ENCODE measurements at regions not wholly inside any gene's neighbourhood (a gene's known extent, or its start where the extent isn't known, plus 50 kb on each side); places are given as distances from the start of the nearest gene placed in this dataset.
"Not testable (repeated sequence)": the region's sequence is repeated elsewhere in the genome, so short reads cannot be mapped to it uniquely, and the experiment has no call there.

- no peak overlapping the region for H3K4me2 ChIP-seq
- H3K27ac ChIP-seq = no peak overlapping the region
- no peak overlapping the region for H3K4me3 ChIP-seq
- peaks cover 10% of the 10 kb centered on the region for H3K4me1 ChIP-seq
- no peak overlapping the region for H3K9ac ChIP-seq
- Mint-ChIP-seq H3K36me3 (no peaks in the 10 kb centered on the region), H3K9me3 (no peaks in the 10 kb centered on the region), H3K27ac (no peak overlapping the region), H3K27me3 (ENCODE audit: insufficient read depth, low read depth) (no peaks in the 10 kb centered on the region), H3K4me1 (peaks cover 13% of the 10 kb centered on the region), H3K4me3 (no peak overlapping the region)
- H3F3A ChIP-seq (ENCODE audit: low read depth) = no peaks in the 10 kb centered on the region
- H2AFZ ChIP-seq (replicated peaks) = peak overlapping the region; percentile 13
- H3K79me2 ChIP-seq (ENCODE audit: low read depth) = no peaks in the 10 kb centered on the region
- DNase-seq (ENCODE audit: low spot score) = peak; percentile 6
- H3K36me3 ChIP-seq = no peaks in the 10 kb centered on the region
- no peaks in the 10 kb centered on the region for H3K27me3 ChIP-seq
- no peaks in the 10 kb centered on the region for H3K9me3 ChIP-seq (ENCODE audit: low read depth)
- H4K20me1 ChIP-seq (ENCODE audit: low read depth) = no peaks in the 10 kb centered on the region
- TF ChIP-seq EZH2phosphoT487 (IDR thresholded peaks at IDR 0.05) (no peak), EZH2 (IDR thresholded peaks at IDR 0.05) (no peak), CTCF (IDR thresholded peaks at IDR 0.05) (no peak)
Measured at GRCh38 chr5:63205976-63206375, 627.4 kb downstream of the LRRC70 start.

GRCh38 chr5:63201738-63202137 is 623.1 kb downstream of the LRRC70 start:
- H3K9me3 Mint-ChIP-seq = no peaks in the 10 kb centered on the region
- peaks cover 11% of the 10 kb centered on the region for H3K4me1 Mint-ChIP-seq
- Histone ChIP-seq H3K9me3 (ENCODE audit: low read depth) (no peaks in the 10 kb centered on the region), H3K4me1 (peaks cover 7% of the 10 kb centered on the region), H3K4me2 (no peak overlapping the region), H3K79me2 (ENCODE audit: low read depth) (no peaks in the 10 kb centered on the region), H3K4me3 (no peak overlapping the region), H3K27me3 (no peaks in the 10 kb centered on the region), H2AFZ (replicated peaks) (no peak overlapping the region), H3K36me3 (no peaks in the 10 kb centered on the region), H3F3A (ENCODE audit: low read depth) (no peaks in the 10 kb centered on the region), H3K27ac (no peak overlapping the region), H3K9ac (no peak overlapping the region), H4K20me1 (ENCODE audit: low read depth) (no peaks in the 10 kb centered on the region)
- H3K27ac Mint-ChIP-seq = no peak overlapping the region
- no peaks in the 10 kb centered on the region for H3K36me3 Mint-ChIP-seq
- H3K4me3 Mint-ChIP-seq = no peak overlapping the region
- H3K27me3 Mint-ChIP-seq (ENCODE audit: insufficient read depth, low read depth) = no peaks in the 10 kb centered on the region
- no peak for DNase-seq (ENCODE audit: low spot score)
- TF ChIP-seq EZH2 (IDR thresholded peaks at IDR 0.05) = no peak
- no peak for TF ChIP-seq EZH2phosphoT487 (IDR thresholded peaks at IDR 0.05)
- no peak for TF ChIP-seq CTCF (IDR thresholded peaks at IDR 0.05)

GRCh38 chr5:63194126-63194525 is 615.5 kb downstream of the LRRC70 start:
- H3K27me3 Mint-ChIP-seq (ENCODE audit: insufficient read depth, low read depth) = no peaks in the 10 kb centered on the region
- Histone ChIP-seq H2AFZ (replicated peaks) (no peak overlapping the region), H3K9me3 (ENCODE audit: low read depth) (no peaks in the 10 kb centered on the region), H3K36me3 (no peaks in the 10 kb centered on the region), H3K4me3 (no peak overlapping the region), H3K4me1 (no peaks in the 10 kb centered on the region), H3K79me2 (ENCODE audit: low read depth) (no peaks in the 10 kb centered on the region), H3K9ac (no peak overlapping the region), H3K4me2 (no peak overlapping the region), H3F3A (ENCODE audit: low read depth) (no peaks in the 10 kb centered on the region), H3K27ac (no peak overlapping the region), H3K27me3 (no peaks in the 10 kb centered on the region), H4K20me1 (ENCODE audit: low read depth) (no peaks in the 10 kb centered on the region)
- no peak overlapping the region for H3K4me3 Mint-ChIP-seq
- H3K9me3 Mint-ChIP-seq = no peaks in the 10 kb centered on the region
- DNase-seq (ENCODE audit: low spot score) = no peak
- no peaks in the 10 kb centered on the region for H3K4me1 Mint-ChIP-seq
- H3K27ac Mint-ChIP-seq = no peak overlapping the region
- no peaks in the 10 kb centered on the region for H3K36me3 Mint-ChIP-seq
- no peak for TF ChIP-seq EZH2phosphoT487 (IDR thresholded peaks at IDR 0.05)
- TF ChIP-seq EZH2 (IDR thresholded peaks at IDR 0.05) = no peak
- TF ChIP-seq CTCF (IDR thresholded peaks at IDR 0.05) = no peak

- not testable (repeated sequence) for H3K27me3 ChIP-seq; H3F3A ChIP-seq (ENCODE audit: low read depth); H3K4me3 Mint-ChIP-seq; H3K4me3 ChIP-seq; H2AFZ ChIP-seq (replicated peaks); H3K79me2 ChIP-seq (ENCODE audit: low read depth); H3K4me1 ChIP-seq; DNase-seq (ENCODE audit: low spot score); H3K9me3 Mint-ChIP-seq; H3K27ac ChIP-seq; H3K9ac ChIP-seq; H3K27me3 Mint-ChIP-seq (ENCODE audit: insufficient read depth, low read depth); H3K36me3 Mint-ChIP-seq; H4K20me1 ChIP-seq (ENCODE audit: low read depth); H3K4me2 ChIP-seq; H3K4me1 Mint-ChIP-seq; H3K36me3 ChIP-seq; H3K9me3 ChIP-seq (ENCODE audit: low read depth); H3K27ac Mint-ChIP-seq
Measured at GRCh38 chr5:63180190-63180589, 601.6 kb downstream of the LRRC70 start.
